ENCODE measurements at regions not wholly inside any gene's neighbourhood (a gene's known extent, or its start where the extent isn't known, plus 50 kb on each side); places are given as distances from the start of the nearest gene placed in this dataset.
"Not testable (repeated sequence)": the region's sequence is repeated elsewhere in the genome, so short reads cannot be mapped to it uniquely, and the experiment has no call there.

GRCh38 chr20:52433326-52434040, 241.9 kb upstream of the ZFP64 start:
- no peak for DNase-seq (ENCODE audit: low spot score)

GRCh38 chr20:52432740-52433139, 241.2 kb upstream of the ZFP64 start:
- no peak for DNase-seq (ENCODE audit: low spot score)

DNA sequence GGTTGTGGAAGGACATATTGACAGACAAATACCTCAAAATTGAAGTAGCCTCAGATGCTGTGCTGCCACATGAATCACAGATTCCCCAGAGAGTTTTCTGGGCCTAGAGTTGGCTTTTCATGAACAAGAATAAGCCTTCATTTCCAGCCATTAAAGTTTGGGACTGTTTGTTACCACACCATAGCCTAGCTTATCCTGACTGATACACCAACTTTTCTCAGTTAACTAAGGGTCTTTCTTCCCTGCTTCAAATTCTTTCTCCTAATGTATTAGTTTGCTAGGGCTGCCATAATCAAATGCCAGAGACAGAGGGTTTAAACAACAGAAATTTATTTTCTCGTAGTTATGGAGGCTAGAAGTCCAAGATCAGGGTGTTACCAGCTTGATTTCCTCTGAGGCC, 237.4 kb upstream of the ZFP64 start:
- DNase-seq (ENCODE audit: low spot score): no peak

DNA sequence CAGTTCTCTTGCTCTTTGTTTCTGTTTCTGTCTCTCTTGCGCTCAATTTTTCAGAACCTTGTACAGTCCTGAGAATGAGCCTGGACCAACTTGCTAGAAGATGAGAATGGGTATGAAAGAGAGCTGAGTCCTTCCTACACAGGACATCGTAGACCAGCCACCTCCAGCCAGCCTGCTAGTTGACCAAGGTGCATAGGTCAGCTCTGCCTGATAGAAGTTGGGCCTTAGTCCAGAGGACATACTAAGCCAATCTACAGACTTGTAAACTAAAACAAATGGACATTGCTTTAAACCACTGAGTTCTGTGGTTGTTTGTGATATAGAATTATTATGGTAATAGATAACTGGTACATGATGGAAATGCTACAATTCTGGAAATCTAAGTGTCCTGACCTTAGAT, 236.4 kb upstream of the ZFP64 start:
- DNase-seq (ENCODE audit: low spot score): no peak

- DNase-seq (ENCODE audit: low spot score): no peak
Measured at GRCh38 chr20:52426856-52427255, 235.3 kb upstream of the ZFP64 start.

DNA sequence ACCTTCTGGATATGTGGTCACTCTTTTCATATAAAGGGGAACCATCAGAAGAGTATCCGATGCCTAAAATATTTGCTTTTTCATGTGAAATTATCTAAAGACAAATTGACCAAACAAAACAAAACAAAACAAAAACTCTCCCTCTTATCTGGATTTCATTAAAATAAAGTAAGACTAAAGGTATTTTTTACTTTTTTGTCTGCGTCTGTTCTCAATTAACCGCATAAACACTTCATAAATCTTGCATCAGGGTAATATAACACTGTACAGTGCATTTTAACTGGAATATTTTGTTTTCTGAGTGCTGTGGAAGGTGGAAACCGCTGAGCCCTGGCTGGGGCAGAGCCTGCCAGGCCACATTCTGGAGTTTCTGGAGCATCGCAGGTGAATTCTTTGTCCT, 234.1 kb upstream of the ZFP64 start:
- no peak for DNase-seq (ENCODE audit: low spot score)

GRCh38 chr20:52425253-52425652, 233.7 kb upstream of the ZFP64 start:
- DNase-seq (ENCODE audit: low spot score): no peak

DNA sequence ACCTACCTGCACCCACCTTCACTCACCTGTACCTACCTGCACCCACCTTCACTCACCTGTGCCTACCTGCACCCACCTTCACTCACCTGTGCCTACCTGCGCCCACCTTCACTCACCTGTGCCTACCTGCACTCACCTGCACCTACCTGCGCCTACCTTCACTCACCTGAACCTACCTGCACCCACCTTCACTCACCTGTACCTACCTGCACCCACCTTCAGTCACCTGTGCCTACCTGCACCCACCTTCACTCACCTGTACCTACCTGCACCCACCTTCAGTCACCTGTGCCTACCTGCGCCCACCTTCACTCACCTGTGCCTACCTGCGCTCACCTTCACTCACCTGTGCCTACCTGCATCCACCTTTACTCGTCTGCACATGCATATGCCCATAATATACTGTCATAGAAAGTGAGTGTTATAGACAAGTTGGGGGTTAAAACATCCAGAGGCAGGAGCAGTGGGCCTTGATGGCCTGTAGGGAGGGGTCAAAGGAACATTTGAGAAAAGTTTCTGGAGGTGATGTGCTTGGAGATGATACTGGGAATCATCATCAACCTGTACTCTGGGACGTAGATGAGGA, 232.9 kb upstream of the ZFP64 start:
- not testable (repeated sequence) for DNase-seq (ENCODE audit: low spot score)

GRCh38 chr20:52423536-52424140, 232.1 kb upstream of the ZFP64 start:
- not testable (repeated sequence) for DNase-seq (ENCODE audit: low spot score)

- no peak for DNase-seq (ENCODE audit: low spot score)
Measured at GRCh38 chr20:52422574-52423336, 231.2 kb upstream of the ZFP64 start.

DNA sequence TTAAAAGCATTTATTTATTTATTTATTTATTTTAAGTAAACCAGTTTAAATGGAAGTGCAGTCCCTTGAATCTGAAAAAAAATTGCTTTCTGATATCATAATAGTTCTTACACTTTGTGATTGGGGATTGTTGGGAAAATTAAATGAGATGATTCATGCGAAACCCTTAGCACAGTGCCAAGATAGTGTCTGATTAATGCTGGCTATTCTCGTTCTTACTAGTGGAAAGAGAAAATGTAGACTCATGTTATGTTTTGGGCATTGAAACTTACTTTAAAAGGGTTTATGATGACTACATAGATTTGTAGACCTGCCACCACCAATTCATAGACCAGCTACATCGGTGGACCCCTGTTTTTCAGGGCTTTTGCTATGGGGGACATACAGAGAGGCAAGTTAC, 229.2 kb upstream of the ZFP64 start:
- no peak for DNase-seq (ENCODE audit: low spot score)

- DNase-seq (ENCODE audit: low spot score): no peak
Measured at GRCh38 chr20:52419205-52419604, 227.6 kb upstream of the ZFP64 start.

GRCh38 chr20:52416953-52417352, 225.4 kb upstream of the ZFP64 start:
- DNase-seq (ENCODE audit: low spot score): no peak

DNA sequence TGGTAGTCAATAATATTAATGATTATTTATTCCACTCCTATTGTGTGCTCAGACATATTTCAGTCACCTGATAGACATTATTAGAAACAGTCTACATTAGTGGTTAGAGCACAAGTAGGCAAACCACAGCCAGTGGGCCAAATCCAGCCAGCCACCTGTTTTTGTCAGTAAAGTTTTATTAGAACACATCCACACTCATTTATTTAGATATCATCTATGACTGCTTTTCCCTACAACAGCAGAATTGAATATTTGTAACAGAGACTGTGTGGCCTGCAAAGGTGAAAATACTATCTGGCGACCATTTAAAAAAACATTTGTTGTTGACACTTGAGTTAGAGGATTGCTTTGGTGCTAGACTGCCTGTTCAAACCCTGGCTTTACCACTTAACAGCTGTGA, 220.0 kb upstream of the ZFP64 start:
- no peak for DNase-seq (ENCODE audit: low spot score)

DNA sequence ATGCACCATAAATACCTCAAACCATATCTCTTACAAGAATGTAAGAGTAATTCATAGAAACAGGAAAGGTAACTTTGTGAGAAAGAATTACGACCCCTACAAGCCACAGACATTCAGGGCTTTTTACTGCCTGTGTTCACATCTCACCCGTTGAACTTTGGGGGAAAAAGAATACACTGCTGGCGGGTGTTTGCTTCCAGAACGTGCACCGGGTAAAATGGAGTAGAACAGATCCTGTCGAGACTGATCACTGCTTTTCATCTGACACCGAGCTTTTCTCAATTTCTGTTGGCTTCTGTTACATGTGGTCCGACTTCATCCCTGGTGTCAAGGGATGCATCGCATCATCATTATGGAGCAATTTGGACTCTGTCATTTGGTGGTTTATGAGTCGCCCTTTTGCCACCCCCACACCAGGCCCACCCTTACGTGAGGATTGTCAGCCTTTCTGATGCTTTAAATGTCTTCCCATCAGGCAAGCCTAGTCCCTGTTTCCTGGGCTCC, 219.2 kb upstream of the ZFP64 start:
- DNase-seq (ENCODE audit: low spot score): no peak

DNA sequence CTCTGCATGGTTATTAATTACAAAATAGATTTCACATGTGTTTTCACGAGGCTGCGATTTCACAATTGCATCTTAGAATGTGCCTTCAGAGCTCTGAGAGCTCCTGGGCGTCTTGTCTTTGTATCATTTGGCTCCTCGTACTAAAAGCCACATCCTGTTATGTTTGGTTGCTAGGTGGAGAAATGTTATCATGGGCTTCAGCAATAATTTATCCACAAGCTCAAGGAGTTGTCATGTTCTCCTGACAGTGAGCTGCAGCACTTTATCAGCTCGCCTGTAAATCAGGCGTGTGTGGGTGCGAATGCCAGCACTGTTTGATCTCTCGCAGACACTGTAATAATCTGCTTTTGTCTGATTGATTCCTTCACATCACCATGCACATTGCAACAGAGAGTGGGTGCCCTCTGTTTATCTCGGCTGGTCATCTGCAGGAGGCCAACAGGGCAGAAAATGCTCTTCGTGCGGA, 218.6 kb upstream of the ZFP64 start:
- DNase-seq (ENCODE audit: low spot score): no peak

DNA sequence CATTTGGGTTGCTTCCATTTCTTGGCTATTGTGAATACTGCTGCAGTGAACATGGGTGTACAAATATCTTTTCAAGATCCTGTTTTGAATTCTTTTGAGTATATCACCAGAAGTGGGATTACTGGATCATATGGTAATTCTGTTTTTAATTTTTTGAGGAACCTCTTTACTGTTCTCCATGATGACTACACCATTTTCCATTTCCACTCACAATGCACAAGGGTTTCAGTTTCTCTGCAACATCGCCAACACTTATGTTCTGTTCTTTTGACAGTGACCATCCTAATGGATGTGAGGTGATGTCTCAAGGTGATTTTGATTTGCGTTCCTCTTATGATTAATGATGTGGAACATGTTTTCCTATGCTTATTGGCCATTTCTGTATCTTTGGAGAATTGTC, 214.4 kb upstream of the ZFP64 start:
- DNase-seq (ENCODE audit: low spot score): no peak

DNA sequence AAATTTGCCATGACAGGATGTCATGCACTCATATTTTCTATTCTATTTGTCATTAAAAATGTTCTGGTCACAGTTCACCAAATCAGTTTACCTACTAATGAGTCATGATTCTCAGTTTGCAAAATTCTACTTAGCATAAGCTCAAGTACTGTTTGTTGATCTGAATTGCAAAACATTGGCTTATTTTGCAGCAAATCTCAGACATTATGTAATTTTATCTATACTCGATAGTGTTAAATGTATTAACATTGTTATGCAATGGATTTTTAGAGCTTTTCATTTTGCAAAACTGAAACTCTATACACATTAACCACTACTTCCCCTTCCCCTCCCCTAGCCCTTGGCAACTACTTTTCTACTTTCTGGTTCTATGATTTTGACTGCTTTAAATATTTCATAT, 213.8 kb upstream of the ZFP64 start:
- no peak for DNase-seq (ENCODE audit: low spot score)

GRCh38 chr20:52404671-52405070, 213.1 kb upstream of the ZFP64 start:
- no peak for DNase-seq (ENCODE audit: low spot score)

DNA sequence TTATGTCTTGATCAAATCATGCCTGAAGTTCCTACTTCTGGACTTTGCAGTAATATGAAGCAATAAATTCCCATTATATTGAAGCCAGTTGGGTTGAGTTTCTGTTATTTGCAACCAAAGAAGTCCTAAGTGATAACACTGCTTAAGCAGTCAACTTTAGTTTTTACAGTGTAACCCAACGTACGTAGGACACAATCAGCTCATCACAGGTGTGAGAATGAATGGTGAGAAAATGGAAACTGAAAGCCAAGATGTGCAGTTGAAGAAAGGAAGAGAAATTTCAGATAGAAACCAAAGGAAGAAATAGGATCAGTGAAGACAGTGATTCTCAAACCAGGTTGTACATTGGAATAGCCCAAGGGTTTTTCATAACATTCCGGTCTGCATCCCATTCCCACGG, 211.4 kb upstream of the ZFP64 start:
- no peak for DNase-seq (ENCODE audit: low spot score)

- no peak for DNase-seq (ENCODE audit: low spot score)
Measured at GRCh38 chr20:52402514-52402913, 210.9 kb upstream of the ZFP64 start.

DNA sequence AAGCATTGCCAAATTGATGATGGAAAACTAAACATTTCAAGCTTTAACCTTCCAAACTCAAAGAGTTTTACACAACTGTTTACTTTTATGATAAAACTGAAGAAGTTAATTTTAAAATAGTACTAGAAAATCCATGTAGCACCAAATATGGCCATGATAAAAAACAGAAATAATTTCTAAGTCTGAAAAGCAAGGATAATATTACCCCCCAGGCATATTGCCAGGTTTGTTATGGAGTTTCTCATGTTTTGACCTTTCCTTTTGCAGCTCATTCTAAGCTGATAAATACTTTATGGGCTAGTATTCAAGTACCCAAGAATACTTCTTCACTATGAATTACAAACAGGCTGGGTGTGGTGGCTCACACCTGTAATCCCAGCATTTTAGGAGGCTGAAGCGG, 209.9 kb upstream of the ZFP64 start:
- DNase-seq (ENCODE audit: low spot score): no peak

DNA sequence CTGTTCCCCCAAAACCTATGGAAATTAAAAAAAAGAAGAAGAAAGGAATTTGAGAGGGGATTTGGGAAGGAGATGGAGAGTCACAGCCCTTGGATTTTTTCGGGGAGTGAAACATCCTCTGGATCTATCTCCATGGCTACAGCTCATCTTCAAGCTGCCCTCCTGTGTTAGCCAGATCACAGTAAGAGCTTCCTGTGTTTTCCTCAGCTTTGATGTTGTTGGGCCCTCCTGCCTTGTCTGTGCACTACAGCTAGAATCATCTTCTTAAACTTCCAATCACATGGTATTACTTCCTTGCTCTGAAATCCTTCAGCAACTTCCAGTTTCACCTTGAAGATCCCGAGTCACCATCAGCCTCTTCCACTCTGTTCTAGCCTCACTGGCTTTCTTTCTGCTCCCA, 207.8 kb upstream of the ZFP64 start:
- no peak for DNase-seq (ENCODE audit: low spot score)

Data from ecto neural progenitor cell (in vitro differentiated cells).